ENCODE measurements at regions not wholly inside any gene's neighbourhood (a gene's known extent, or its start where the extent isn't known, plus 50 kb on each side); places are given as distances from the start of the nearest gene placed in this dataset.

- DNase-seq: no peak
These were observed 51.0 kb upstream of the DSC1 start for GRCh38 chr18:31213641-31214040.

DNA sequence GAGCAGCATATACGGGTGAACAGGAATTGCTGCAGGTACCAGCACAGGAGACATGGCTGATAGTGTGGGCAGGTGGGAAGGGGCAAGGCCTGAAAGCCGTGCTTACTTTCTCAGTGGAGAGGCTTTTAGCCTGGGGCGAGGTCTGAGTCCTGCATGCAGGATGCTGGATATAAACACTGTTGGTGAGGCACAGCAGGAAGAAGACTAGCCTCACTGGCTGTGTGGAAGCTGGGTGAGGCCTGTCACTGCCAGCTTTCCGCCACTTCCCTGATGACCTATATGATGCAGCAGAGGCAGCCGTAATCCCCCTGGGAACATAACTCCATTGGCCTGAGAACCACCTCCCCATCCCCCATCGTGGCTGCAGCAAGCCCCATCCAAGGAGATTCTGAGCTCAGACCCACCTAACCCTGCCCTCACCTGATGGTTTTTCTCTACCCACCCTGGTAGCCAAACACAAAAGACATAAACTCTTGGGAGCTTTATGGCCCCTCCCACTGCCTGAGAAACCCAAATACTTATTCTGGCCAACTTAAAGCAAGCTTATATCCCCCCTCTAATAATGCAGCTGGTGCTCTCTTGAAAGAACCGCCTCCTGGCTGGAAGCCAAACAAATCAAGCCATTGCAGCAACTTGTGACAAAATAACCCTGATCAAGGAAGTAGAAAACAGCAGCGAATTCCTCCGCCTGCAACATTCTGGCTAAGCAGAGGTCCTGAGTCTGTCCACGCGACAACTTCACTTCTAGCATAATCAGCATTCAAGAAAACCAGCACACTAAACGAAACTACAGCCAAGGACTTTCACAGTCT lies 54.6 kb upstream of the DSC1 start:
- DNase-seq: no peak

- no peak for DNase-seq
These were observed 56.2 kb upstream of the DSC1 start for GRCh38 chr18:31218671-31219383.

DNA sequence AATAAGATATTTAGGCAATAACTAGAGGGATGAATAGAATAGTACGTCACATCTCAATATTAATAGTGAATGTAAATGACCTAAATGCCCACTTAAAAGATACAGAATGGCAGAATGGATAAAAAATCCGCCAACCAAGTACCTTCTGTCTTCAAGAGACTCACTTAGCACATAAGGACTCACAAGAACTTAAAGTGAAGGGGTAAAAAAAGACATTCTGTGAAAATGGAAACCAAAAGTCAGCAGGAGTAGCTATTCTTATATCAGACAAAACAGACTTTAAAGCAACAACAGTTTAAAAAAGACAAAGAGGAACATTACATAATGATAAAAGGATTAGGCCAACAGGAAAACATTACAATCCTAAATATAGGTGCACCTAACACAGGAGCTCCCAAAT lies 56.7 kb upstream of the DSC1 start:
- no peak for DNase-seq

DNA sequence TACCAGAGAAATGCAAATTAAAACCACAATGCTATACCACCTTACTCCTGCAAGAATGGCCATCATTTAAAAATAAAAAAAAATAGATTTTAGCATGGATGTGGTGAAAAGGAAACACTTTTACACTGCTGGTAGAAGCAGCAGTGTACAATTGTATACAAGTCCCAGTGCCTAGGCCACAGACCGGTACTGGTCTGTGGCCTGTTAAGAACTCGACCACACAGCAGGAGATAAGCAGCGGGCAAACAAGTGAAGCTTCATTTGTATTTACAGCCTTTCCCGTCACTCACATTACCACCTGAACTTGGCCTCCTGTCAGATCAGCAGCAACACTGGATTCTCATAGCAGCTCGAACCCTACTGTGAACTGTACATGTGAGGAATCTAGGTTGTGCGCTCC lies 60.7 kb upstream of the DSC1 start:
- DNase-seq: no peak

DNA sequence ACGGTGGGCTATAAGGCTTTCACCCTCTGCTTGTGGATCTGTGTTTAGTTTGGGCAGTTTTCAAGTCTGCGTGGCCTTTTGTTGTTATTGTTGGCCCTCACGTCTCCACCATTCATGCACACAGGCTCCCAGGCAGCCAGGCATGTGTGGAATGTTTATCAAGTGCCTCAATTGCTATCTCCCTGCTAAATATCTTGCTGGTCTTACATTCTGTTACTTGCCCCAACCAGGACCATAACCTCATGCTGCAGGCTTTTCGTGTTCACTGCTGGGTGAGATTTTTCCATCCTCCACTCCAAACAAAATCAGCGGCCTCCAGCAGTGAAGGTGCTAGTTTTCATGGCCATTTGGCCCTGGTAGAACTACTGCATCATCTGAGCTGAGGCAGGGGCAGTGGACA lies 63.0 kb upstream of the DSC1 start:
- DNase-seq: peak; percentile 30

- DNase-seq: no peak
These were observed 65.0 kb upstream of the DSC1 start for GRCh38 chr18:31227497-31228229.

- DNase-seq: no peak
These were observed 67.2 kb upstream of the DSC1 start for GRCh38 chr18:31229829-31230228.

- no peak for DNase-seq
These were observed 67.8 kb upstream of the DSC1 start for GRCh38 chr18:31230495-31230894.

DNA sequence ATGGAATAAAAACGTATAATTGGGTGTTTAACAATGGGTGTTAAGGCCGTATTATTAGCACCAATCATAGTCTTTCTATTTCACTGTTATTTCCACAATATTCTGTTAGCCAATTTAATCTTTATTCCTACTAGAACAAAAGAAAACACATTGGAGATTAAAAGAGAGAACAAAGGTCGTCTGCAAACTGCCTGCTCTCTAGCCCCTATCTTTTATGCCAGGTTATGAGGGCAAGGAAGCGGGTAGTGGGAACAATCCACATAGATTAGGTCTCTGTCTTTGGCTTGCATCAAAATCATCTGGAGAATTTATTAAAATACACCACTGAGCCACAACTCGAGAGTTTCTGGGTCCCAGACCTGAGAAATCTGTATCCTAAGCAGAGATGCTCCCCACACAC lies 69.4 kb upstream of the DSC1 start:
- no peak for DNase-seq

- no peak for DNase-seq
These were observed 70.2 kb upstream of the DSC1 start for GRCh38 chr18:31232775-31233424.

- no peak for DNase-seq
These were observed 71.1 kb upstream of the DSC1 start for GRCh38 chr18:31233621-31234275.

GRCh38 chr18:31235856-31236255 lies 73.2 kb upstream of the DSC1 start:
- no peak for DNase-seq

DNA sequence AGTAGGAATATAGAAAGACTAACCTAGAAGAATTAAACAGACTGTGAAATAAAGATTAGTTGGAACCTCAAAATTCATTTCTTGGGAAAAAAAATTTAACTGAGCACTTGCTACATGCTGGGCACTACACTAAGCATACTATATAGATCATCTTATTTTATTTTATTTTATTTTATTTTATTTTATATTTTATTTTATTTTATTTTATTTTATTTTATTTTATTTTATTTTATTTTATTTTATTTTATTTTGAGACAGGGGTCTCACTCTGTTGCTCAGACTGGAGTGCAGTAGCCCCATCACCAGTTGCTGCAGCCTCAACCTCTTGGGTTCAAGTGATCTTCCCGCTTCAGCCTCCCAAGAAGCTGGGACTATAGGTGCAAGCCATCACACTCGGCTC lies 74.5 kb upstream of the DSC1 start:
- no peak for DNase-seq

GRCh38 chr18:31241425-31241824 lies 76.5 kb upstream of the DSG1 start:
- DNase-seq: no peak

GRCh38 chr18:31241900-31242409 lies 76.0 kb upstream of the DSG1 start:
- DNase-seq: no peak

DNA sequence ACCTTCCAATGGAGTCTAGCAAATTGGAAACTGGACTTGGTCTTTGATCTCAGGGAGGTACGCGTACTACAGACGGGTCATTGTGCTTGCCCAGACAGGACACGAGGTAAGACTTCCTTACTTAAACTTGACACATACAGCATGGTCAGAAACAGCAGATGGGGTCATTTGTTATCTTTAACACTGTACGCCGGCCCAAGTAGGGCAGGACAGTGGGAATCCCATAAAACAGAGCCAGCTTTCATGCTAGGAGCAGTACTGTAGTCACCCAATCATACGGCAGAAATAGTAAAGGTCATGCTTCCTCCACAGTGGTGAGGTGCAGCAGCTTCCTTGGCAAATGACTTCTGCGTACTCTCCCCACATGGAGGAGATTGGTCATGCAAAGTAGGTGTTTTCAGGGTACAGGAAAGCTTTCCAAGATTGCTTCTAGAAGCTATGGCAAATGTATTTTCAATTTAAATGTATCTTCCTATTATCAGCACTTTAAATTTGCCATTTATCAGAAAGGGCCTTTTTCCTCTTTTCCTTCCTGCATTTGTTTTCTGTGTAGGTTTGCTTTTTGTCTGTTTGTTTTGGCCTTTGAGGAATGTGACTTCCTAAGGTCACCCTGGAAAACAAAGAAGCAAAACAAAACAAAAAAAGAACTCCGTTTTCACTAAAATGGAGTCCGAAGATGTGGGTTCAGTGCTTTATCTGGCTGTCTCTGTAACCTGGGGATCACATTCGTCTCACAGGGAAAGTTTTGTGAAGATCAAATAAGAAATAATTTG lies 74.0 kb upstream of the DSG1 start:
- no peak for DNase-seq

- no peak for DNase-seq
These were observed 73.1 kb upstream of the DSG1 start for GRCh38 chr18:31244771-31245394.

GRCh38 chr18:31245820-31246219 lies 72.1 kb upstream of the DSG1 start:
- DNase-seq: no peak

DNA sequence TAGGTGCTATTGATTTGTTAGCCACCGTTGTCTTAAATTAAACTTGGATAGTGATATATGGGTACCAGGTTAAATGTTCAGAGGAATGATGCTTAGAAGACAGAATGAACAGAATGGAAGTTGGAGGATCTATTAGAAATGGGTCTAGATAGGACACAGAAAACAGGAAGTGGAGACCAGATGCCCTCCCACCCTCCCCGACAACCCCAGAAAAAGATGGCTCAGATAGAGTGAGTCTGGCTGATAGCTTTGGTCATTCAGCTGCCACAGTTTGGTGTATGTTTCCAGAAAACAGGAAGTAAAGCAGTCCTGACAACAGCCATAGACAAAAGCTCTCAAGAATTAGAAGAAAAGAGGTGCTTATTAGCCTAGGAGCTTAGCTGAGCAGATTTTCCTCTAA lies 71.5 kb upstream of the DSG1 start:
- no peak for DNase-seq

- no peak for DNase-seq
These were observed 70.3 kb upstream of the DSG1 start for GRCh38 chr18:31247574-31248199.
